Keratinocyte (primary cell): ENCODE measurements at regions not wholly inside any gene's neighbourhood (a gene's known extent, or its start where the extent isn't known, plus 50 kb on each side); places are given as distances from the start of the nearest gene placed in this dataset.

ENCODE experiments used
- EZH2 ChIP-seq: IDR thresholded peaks from one replicate; pipeline ENCODE4 v1.6.1; 2012; ENCODE audit warnings: inconsistent platforms, mild to moderate bottlenecking, low read length, moderate library complexity
- TF ChIP-seq, protein P1 (sequence below), 3 experiments: IDR thresholded peaks in 1 of 3; conservative IDR thresholded peaks in 1 of 3; optimal IDR thresholded peaks in 1 of 3; 2 replicates in 2 of 3; 3 replicates in 1 of 3; pipeline versions ENCODE3 to v1.5.1; 2011; ENCODE audit warnings: low read length in 3 of 3, mild to moderate bottlenecking in 3 of 3, moderate library complexity in 2 of 3, control low read depth in 1 of 3, inconsistent platforms in 1 of 3; ENCODE audit not compliant: insufficient read depth in 2 of 3; ENCODE audit errors: extremely low read depth in 1 of 3

DNA sequence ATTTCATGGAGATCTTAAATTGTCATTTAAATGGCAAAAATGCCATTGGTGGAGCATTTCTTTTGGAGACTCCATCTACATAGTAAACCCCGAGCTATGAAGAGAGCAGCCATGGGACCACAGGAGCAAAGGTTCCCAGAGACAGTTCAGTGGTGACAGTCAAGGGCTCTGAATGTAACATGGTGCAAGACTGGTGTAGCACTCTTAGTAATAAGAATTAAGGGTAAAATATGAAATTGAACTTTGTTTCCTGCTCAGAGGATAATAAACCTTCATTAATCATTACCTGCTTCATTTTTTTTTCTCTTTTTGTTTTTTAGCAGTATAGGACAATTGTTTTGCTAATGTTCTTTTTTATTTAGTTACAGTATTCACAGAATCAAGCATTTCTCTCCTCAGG lies 717.5 kb upstream of the POM121L12 start:
- TF ChIP-seq EZH2: no peak
- TF ChIP-seq, protein P1, sequence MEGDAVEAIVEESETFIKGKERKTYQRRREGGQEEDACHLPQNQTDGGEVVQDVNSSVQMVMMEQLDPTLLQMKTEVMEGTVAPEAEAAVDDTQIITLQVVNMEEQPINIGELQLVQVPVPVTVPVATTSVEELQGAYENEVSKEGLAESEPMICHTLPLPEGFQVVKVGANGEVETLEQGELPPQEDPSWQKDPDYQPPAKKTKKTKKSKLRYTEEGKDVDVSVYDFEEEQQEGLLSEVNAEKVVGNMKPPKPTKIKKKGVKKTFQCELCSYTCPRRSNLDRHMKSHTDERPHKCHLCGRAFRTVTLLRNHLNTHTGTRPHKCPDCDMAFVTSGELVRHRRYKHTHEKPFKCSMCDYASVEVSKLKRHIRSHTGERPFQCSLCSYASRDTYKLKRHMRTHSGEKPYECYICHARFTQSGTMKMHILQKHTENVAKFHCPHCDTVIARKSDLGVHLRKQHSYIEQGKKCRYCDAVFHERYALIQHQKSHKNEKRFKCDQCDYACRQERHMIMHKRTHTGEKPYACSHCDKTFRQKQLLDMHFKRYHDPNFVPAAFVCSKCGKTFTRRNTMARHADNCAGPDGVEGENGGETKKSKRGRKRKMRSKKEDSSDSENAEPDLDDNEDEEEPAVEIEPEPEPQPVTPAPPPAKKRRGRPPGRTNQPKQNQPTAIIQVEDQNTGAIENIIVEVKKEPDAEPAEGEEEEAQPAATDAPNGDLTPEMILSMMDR (optimal IDR thresholded peaks at IDR 0.05 in 1 of 3, IDR thresholded peaks at IDR 0.05 in 1 of 3, conservative IDR thresholded peaks at IDR 0.05 in 1 of 3; ENCODE audit: extremely low read depth in 1 of 3, insufficient read depth in 2 of 3, low read length in 3 of 3): no peak
